ENCODE measurements at regions not wholly inside any gene's neighbourhood (a gene's known extent, or its start where the extent isn't known, plus 50 kb on each side); places are given as distances from the start of the nearest gene placed in this dataset.

GRCh38 chr5:109614981-109615380, 74.7 kb upstream of the MAN2A1 start:
- TF ChIP-seq, protein P1, sequence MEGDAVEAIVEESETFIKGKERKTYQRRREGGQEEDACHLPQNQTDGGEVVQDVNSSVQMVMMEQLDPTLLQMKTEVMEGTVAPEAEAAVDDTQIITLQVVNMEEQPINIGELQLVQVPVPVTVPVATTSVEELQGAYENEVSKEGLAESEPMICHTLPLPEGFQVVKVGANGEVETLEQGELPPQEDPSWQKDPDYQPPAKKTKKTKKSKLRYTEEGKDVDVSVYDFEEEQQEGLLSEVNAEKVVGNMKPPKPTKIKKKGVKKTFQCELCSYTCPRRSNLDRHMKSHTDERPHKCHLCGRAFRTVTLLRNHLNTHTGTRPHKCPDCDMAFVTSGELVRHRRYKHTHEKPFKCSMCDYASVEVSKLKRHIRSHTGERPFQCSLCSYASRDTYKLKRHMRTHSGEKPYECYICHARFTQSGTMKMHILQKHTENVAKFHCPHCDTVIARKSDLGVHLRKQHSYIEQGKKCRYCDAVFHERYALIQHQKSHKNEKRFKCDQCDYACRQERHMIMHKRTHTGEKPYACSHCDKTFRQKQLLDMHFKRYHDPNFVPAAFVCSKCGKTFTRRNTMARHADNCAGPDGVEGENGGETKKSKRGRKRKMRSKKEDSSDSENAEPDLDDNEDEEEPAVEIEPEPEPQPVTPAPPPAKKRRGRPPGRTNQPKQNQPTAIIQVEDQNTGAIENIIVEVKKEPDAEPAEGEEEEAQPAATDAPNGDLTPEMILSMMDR (IDR thresholded peaks at IDR 0.05), result no peak
- DNase-seq (no peak), ATAC-seq (no peak)
- peaks cover 0 to 14% of the 10 kb centered on the region in 2 donors for H3K4me1 ChIP-seq
- no peak overlapping the region for H3K4me3 ChIP-seq
- H3K27ac ChIP-seq, result no peak overlapping the region
- H3K9me3 ChIP-seq, result no peaks in the 10 kb centered on the region
- H3K36me3 ChIP-seq, result no peaks in the 10 kb centered on the region
- intact Hi-C loops (cut with DNase I), result no loop called here
- H3K27me3 ChIP-seq, result no peaks in the 10 kb centered on the region

DNA sequence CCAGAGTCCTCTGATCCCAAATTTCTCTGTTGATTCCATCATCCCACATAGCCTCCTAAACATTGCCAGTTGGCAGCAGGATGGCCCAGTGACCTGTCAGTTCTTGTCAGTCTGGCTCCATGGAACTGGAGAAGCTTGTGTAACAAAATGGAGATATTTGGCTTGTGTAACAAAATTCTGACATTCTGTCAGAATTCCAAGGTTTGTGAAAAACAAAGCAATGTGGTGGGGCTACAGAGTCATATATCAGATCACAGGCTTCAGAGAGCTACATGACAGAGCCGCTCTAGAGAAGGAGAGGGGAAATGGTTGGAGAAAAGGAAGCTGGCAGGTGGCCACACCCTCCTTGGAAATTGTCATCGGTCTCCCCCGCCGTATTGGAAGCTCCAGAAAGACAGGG, 75.4 kb upstream of the MAN2A1 start:
- Histone ChIP-seq H3K4me1 (peaks cover 0 to 8% of the 10 kb centered on the region in 2 donors), H3K27me3 (no peaks in the 10 kb centered on the region), H3K9me3 (no peaks in the 10 kb centered on the region), H3K36me3 (no peaks in the 10 kb centered on the region), H3K27ac (no peak overlapping the region), H3K4me3 (no peak overlapping the region)
- ATAC-seq, result no peak
- intact Hi-C loops (cut with DNase I), result no loop called here
- no peak for DNase-seq
- TF ChIP-seq, protein P1 (IDR thresholded peaks at IDR 0.05), result no peak

GRCh38 chr5:109612278-109612905, 77.3 kb upstream of the MAN2A1 start:
- H3K9me3 ChIP-seq, result no peaks in the 10 kb centered on the region
- TF ChIP-seq, protein P1 (IDR thresholded peaks at IDR 0.05), result no peak
- no peak for DNase-seq
- no peak overlapping the region for H3K4me3 ChIP-seq
- no peaks in the 10 kb centered on the region for H3K27me3 ChIP-seq
- no peak overlapping the region for H3K27ac ChIP-seq
- intact Hi-C loops (cut with DNase I), result no loop called here
- H3K4me1 ChIP-seq, result no peaks in the 10 kb centered on the region
- ATAC-seq, result no peak
- no peaks in the 10 kb centered on the region for H3K36me3 ChIP-seq

DNA sequence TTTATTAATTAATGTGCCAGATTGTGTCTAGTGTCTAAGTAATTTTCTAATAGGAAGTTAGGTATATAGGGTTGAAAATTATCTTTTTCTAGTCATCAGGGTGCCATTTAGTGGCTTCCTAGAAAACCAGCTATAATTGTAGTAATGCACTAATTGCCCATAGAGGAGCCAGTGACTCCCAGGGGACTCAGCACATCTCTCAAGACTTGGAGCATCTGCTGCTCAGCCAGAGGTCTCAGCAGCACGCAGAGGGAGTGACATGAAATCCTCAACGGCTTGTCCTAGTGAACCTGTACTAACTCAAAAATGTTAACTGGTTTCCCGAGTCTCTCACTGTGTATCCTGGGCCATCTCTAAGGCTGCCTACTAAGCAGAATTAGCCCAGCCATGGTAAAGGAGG, 78.2 kb upstream of the MAN2A1 start:
- H3K36me3 ChIP-seq, result no peaks in the 10 kb centered on the region
- intact Hi-C loops (cut with DNase I), result no loop called here
- no peak overlapping the region for H3K4me3 ChIP-seq
- DNase-seq (no peak), ATAC-seq (no peak)
- H3K4me1 ChIP-seq, result no peaks in the 10 kb centered on the region
- H3K27ac ChIP-seq, result no peak overlapping the region
- TF ChIP-seq, protein P1 (IDR thresholded peaks at IDR 0.05), result no peak
- H3K27me3 ChIP-seq, result no peaks in the 10 kb centered on the region
- H3K9me3 ChIP-seq, result no peaks in the 10 kb centered on the region

DNA sequence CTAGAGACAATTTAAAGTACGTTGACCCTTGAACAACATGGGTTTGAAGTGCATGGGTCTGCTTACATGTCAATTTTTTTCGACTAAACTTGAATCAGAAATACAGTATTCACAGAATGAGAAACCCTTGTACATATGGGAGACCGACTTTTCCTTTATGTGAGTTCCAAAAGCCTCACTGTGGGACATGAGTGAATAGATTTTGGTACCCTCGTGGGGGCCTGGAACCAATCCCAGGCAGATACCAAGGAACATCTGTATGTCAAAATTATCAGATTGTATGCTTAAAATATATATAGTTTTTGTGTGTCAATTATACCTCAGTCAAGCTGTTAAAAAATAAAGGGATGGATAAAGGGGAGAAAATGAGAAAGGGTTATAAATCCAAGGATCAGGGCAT, 78.7 kb upstream of the MAN2A1 start:
- H3K27ac ChIP-seq, result no peak overlapping the region
- H3K4me3 ChIP-seq, result no peak overlapping the region
- H3K4me1 ChIP-seq, result no peaks in the 10 kb centered on the region
- TF ChIP-seq, protein P1 (IDR thresholded peaks at IDR 0.05), result no peak
- intact Hi-C loops (cut with DNase I), result no loop called here
- no peak for ATAC-seq
- H3K9me3 ChIP-seq, result no peaks in the 10 kb centered on the region
- H3K36me3 ChIP-seq, result no peaks in the 10 kb centered on the region
- H3K27me3 ChIP-seq, result no peaks in the 10 kb centered on the region
- no peak for DNase-seq
